ENCODE measurements at regions not wholly inside any gene's neighbourhood (a gene's known extent, or its start where the extent isn't known, plus 50 kb on each side); places are given as distances from the start of the nearest gene placed in this dataset.
"Not testable (repeated sequence)": the region's sequence is repeated elsewhere in the genome, so short reads cannot be mapped to it uniquely, and the experiment has no call there.

- TF ChIP-seq CTCF, POLR2A (IDR thresholded peaks at IDR 0.05): not testable (repeated sequence)
Observed at GRCh38 chr1:82358706-82359105, 558.0 kb downstream of the ADGRL2 start.

All from uterus (tissue), 2 donors.